GM21786 (cell line): ENCODE measurements at regions not wholly inside any gene's neighbourhood (a gene's known extent, or its start where the extent isn't known, plus 50 kb on each side); places are given as distances from the start of the nearest gene placed in this dataset.

Source experiments
- ATAC-seq: cut with Tn5 transposase; IDR thresholded peaks from one replicate; pipeline ENCODE4 v1.9.1; 2021; ENCODE audit not compliant: unreplicated experiment

DNA sequence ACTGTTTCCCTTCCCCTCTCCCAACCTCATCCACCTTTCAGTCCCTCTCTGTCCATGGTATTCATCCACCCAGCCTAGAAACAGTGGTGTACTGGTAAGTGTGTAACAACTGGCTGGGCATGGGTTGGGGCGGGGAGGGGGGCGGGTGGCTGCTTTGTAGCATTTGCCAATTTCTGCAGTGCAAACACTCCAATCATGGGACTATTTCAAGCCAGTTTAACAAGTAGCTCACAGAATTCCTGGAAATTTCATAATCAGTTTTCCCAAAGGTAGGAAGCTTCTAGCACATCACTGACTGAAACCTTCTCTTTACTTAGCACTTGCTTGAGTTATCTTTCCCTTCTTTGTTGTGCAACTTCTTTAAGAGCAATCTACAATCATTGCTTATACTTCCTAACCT is 100.8 kb upstream of the WASF3 start:
- ATAC-seq: no peak

DNA sequence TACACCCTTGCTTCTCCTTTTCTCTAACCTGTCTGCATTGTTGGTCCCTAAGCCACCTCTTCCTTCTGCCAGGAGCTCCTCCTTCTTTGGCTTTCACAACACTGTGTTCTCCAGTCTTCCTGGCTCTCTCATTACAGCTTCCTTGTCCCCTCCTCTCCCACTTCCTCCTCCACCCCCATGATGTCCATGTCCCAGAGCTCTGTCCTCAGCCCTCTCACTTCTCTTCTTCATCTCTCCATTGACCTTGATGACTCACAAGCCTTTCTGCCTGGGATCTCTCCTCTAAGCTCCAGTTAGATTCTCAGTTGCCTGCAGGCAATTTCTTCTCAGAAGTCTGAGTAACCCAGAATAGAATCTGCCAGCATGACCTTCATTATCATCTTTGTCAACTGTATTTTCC is 100.3 kb upstream of the WASF3 start:
- no peak for ATAC-seq

DNA sequence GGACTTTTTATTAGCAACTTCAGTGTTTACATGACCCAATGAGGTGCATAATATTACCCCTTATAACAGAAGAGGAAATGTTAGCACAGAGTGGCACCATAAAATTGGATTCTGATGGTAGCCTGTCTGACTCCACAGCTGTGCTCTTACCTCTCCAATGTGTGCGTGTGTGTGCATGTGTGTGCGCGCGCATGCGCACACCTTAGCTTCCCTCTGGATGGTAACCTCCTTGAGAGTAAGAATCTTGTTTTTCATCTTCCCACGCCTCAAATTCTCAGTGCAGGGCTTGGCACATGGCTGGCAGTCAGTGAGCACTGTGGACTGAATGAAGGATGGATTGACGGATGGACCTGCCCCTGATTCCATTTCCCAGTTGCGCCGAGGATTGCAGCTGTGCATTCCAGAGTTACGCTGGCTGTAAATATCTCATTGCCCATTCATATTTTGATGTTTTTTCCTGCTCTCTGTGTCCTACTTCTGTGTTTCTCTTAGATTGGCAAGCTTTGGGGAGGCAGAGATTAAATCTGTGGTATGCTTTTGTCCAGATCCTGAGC is 99.2 kb upstream of the WASF3 start:
- ATAC-seq: no peak

DNA sequence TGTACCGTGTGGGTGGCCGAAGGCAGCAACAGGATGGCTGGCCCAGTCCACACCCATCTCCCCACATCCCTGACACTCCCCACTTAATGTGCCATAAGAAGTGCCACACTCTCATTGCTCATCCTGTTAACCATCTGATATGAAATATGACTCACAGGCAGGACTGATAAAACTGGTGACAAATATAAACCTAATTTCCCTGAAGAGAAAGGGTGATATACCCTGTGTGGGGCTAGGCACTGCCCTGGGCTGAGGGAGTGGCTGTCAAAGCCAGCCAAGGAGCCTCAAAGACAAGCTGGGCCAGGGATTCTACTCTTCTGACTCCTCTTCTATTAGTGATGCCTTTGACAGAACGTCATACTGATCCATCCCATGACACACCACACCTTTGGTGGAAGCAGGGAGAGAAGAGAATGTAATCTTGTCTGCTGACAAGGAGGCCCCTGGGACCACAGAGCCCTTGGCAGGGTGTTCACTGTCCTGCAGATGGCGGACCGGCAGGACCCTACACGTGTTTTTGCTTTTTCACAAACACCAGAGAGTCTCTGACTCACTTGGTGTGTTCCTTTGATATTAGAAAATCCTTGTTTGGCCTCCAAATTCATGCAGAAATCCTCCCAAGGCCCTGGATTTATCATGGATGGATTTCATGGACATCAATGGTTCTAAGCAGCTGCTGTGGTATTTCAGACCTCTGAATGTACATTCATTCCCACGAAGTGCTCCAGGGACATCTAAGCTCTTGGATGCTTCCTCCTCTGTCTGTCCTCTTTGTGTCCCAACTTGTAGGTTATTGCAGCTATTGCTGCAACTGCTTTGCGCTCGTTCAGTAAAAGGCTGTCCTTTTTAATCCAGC is 98.0 kb upstream of the WASF3 start:
- no peak for ATAC-seq

DNA sequence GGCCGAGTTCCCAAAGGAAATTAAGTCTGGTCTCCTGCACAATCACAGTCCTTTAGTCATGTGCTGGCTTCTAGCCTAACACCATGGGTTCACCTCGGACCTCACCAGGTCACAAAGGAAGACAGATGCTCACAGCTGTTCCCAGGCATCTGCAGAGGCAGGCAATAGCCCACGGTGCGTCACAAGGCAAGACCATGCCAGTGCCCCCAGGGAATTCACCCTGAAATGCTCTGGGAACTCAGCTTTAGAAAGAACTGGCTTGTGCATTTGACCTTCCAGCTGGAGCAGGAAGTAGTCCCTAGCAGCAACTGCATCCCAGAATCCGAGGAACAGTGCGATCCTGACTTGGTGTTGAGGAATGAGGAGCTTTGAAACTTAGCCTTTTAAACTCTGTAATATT is 96.8 kb upstream of the WASF3 start:
- no peak for ATAC-seq

DNA sequence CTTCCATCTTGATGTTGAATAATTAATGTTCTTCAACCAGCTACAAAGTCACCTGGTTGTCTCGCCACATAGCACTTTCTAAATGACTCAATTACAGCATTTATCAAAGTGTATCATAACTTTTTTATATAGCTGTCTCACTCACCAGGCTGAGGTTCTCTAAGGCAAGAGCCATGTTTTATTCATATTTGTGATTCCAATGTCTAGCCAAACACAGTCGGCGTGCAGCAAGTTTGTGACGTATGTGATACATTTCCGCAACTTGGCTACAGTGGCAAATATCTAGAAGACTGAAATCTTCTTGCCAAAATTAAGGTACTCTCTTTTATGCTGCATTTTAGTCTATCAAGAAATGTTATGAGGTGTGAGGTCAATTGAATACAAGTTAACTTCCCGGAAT is 94.2 kb upstream of the WASF3 start:
- ATAC-seq: no peak

DNA sequence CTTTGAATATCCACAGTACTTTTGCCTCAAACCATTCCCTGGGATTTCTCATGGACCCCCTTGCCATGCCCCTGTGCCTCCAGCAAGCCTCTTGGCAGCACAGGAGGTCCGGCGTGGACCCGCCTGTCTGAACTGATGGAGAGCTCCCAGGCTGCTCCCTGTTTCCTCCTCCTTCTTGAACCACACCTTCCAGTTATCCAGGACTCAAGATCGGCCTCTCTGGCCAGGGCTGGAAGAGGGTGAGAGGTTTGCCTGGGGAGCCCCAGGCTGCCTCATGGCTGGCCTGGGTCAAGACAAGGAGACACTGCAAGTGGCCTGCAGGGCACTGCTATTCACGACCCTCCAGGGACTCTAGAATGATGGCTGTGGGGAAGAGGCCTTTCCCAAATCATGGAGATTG is 93.6 kb upstream of the WASF3 start:
- no peak for ATAC-seq

DNA sequence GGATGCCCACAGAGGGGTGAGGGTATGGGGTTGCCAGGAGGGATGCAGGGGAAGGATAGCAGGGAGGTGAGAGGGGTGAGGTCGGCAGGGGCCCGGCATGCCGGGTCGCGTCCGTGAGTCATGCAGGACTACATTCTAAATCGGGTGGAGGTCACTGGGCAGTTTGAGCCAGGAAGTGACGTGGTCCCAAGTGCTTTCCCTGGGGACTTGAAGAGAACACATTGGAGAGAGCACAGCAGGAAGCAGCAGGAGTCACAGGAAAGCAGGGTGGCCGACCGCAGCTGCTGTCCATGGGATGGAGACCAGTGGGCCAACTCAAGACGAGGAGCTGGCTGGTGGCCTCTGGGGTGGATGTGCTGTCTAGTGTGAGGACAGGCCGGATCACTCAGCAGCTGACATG is 92.0 kb upstream of the WASF3 start:
- no peak for ATAC-seq

DNA sequence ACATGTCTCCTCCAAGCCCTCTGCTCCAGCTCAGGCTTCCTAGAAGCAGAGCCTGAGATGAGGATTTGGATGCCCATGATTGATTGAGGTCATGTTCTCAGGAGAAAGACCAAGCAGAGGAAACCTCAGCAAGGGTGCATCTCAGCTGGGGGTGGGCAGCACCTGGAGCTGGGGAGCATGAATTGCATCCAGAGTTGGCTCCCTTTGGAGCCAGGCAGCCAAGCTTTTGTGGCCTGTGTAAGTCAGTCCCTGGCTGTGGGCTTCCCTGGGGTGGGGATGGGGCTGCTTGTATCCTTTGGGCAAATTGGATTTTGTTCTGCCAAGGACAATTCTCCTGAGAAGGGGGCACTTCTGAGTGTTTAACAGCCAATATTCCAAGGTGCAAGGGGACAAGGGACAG is 91.5 kb upstream of the WASF3 start:
- ATAC-seq: no peak

DNA sequence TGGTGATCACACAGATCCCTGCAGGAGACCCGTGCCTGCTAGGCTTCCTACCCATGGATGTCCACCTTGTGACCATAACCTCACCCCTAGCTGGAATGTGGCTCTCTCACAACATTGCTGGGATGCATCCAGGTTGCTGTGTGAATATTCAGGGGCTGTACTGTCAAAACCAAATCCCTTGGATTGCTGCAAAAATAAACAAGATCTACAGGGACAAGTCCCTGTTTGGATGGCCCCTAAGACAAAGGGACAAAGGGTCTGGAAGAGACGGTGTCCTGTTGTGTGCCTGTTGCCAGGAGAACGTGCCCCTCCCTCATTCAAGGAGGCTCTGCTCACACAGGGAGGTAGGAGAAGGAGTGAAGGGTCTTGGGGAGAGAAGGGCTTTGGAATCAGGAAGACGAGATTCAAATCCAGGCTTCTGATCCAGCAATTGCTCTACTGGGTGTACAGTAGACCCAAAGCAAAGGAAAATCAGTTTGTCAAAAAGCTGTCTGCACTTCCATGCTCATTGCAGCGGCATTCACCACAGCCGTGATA is 89.2 kb upstream of the WASF3 start:
- no peak for ATAC-seq

DNA sequence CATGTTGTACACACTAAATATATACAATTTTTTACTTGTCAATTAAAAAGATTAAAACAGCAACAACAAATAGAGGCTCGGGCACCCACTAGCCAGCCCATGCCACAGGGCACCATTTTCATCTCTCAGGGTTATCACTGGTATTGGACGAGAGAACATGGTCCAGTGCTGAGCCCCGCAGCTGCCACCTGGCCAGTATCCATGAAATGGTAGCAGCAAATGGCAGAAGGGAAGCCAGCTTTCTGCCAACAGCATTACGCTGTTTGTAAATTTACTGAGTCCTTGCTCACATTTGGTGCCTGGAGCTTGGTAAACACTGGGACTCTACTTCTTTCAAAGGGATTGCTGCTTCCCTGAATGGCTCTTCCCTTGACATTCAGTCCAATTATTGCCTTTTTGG is 87.9 kb upstream of the WASF3 start:
- ATAC-seq: no peak

DNA sequence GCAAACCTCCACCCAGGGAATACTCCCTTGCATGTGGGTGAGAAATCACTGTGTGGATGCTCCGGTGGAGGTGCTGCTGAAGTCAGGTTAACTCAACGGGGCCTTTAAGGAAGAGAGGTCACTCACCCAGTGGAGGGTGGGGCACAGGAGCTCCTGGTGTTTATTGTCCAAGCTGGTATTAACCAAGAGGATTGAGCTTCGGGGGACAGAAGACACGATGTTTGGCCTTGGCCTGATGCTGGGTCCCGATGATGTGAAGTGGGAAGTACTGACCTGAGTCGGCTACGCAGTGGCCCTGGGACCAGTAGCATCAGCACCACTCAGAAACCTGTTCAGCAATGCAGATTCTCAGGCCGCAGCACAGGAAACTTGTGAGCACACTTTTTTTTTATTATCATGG is 85.7 kb upstream of the WASF3 start:
- ATAC-seq: no peak

DNA sequence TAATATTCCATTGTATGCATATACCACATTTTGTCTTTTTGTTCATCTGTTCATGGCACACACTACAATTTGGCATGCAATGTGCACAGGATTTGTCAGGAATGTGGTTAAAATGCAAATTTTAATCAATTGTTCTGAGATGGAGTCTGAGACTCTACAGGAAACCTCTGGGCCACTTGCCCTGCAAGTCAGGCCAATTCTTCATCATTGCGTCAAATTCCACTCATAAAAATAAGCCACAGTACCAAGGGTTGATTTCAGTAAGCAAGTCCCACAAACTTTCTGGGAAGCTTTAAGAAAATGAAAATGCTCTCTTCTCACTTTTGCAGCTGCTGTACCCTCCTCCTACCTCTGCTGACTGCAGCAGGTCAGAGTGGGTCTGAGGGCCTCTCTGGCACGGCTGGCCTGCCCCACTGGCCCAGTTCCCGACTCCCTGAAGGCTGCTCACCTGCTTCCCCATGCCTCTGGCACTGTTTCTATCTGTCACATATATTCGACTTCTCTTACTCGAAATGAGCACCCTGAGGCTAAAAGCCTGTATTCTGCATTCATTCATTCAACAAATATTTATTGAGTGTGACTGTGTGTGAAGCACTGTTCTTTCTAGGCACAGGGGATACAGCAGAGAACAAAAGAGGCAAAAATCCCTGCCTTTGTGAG is 83.8 kb upstream of the WASF3 start:
- no peak for ATAC-seq

DNA sequence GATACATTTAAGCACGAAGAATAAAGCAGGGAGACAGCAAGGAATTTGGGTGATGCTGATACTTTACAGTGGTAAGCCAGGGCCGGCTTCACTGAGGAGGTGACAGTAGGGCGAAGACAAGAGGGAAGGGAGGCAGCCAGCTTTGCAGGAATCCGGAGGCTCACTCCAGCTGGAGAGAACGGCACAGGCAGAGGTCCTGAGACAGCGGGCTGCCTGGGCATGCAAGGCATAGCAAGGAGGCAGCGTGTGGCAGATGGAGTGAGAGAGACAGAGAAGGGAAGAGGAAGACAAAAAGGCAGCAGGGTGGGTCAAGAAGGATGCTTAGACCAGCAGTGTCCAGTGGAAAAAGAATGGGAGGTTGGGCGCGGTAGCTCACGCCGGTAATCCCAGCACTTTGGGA is 83.2 kb upstream of the WASF3 start:
- ATAC-seq: no peak

DNA sequence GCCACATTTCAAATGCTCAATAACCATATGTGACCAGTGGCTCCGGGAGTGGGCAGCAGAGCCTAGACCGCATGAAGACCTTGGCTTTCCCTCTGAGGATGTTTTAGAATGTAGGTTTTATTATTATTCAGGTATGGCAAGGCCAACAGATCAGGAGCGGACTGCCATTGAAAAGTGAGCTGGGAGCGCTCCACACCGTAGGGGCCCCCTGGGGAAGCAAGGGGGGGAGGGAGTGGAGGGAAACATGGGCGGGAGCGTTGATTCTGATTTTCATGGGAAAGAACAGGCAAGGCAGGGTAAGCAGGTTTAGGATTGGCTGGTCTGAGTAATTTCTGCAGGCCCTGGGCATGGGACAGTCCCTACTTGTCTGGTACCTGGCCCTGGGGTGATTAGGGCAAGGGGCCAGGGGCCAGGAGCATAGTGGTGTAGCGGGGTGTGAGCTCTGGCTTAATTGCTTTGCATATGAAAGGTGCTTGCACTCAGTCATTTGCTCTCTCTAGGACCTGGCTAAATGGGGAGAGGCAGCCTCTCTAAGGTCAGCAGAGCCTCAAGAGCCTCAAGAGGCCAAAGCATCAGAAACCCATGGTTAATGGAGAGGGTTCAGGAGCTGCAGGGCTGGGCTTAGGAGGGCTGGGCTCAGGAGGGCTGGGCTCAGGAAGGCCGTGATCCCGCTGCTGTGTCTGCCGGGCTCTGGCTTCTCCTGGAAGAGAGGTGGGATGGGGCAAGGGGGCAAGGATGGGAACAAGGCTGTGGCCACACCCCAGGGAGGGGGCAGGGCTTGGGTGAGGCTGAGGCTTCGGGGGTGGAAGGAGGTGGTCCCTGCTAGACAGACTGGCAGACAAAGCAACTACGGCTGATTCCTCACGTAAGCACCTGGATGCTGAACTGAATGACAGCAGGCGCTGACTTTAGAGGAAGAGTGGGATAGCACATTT is 82.0 kb upstream of the WASF3 start:
- no peak for ATAC-seq

DNA sequence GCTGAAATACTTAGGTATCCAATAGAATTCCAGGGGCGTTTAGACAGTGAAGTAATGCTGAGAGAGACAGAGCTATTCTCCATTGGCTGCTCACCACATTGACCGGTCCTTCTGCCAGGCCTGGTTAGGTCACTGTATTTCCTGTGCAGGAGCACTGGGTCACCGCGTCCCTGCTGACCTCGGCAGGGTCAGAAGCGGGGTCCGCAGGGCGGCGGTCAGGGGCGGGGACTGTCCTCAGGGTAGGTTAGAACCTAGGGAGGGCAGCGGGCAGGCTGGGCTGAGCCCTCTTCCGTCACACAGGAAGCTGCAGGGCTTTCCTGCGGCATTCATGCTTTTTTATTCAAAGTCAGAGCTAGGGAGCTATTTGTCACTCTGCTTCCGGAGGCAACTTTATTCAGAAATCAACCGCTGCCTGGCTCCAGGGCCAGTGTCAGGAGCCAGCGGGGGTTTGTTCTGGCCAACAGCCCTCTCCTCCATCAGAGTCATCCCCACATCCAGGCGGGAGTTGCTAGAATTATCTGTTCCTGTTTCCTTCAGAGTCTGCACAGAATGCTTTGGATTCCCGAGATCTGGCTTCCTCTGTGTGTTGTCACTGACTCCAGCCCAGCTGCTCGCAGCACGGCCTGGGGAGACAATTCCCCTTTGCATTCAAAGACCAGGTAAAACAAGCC is 81.2 kb upstream of the WASF3 start:
- no peak for ATAC-seq

DNA sequence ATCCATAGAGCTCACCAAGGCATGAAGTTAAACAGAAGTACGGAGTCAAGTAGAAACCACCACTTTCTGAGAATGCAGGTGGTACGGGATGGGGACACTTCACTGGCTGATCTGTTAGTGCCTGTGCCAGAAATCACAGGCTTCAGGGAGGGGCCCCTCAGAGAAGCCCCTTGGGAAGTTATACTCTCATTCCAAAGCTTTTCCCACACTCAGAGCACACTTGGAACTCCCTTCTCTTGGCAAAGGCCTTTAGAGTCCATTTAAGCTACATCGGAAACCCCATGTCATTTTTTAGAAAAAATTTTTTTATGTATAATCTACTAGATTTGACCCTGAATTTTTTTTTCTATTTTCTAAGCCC is 80.7 kb upstream of the WASF3 start:
- ATAC-seq: no peak

DNA sequence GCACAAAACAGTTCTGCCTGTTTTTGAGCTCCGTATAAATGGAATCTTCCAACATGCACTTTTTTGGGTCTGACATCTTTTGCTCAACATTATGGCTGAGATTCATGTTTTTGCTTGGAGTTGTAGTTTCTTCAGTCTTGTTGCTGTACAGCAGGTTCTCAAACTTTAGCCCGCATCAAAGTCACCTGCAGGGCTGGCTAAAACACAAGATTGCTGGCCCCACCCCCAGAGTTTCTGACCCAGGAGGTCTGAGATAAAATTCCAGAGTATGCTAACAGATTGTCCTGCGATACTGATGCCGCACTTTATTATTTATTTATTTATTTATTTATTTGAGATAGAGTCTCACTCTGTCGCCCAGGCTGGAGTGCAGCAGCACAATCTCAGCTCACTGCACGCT is 79.8 kb upstream of the WASF3 start:
- ATAC-seq: no peak

DNA sequence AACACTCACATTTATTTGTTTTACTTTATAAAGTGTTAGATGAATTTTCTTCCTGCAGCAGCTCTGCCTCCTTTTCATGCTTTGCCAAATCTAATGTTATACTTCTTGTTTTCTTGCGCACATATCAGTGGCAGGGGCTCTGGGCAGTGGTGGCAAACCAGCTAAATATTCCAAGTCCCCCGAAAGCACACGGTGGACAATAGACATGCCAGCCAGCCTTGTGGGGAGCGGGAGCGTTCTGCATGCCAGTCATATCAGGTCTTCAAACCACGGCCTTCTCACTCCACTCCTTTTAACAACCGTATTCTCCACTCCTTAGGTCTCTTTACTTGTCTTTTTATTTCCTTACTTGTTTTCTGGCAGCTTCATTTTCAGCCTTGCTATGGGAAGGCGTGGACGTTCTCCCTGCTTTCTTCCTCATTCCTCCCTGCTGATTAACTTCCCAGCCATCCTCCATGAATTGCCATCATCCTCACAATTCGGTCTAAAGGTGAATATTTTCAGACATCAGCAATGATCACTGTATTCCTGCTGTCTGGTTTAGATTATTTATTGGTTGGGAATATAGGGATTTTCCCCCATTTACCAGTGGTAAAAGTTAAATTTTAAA is 77.1 kb upstream of the WASF3 start:
- no peak for ATAC-seq
